ENCODE measurements at regions not wholly inside any gene's neighbourhood (a gene's known extent, or its start where the extent isn't known, plus 50 kb on each side); places are given as distances from the start of the nearest gene placed in this dataset.

GRCh38 chr15:72865486-72865885 is 81.9 kb upstream of the ADPGK start:
- no peak for TF ChIP-seq CTCF (conservative IDR thresholded peaks at IDR 0.05)
- H2BK120ac ChIP-seq (ENCODE audit: low read depth, low read length, poor library complexity, severe bottlenecking), result no peak overlapping the region
- no peak overlapping the region for H3K4me2 ChIP-seq (ENCODE audit: insufficient read depth, insufficient read length, low read length)
- no peak overlapping the region for H2AFZ ChIP-seq (ENCODE audit: low read length)
- DNase-seq, result no peak
- no peak overlapping the region for H4K91ac ChIP-seq (ENCODE audit: insufficient read length, low read depth, low read length)
- Mint-ChIP-seq H3K36me3 (ENCODE audit: insufficient read depth in 1 of 3, low read depth in 3 of 3) (no peaks in the 10 kb centered on the region), H3K27ac (no peak overlapping the region), H3K4me3 (no peak overlapping the region), H3K9me3 (no peaks in the 10 kb centered on the region), H3K27me3 (ENCODE audit: low read depth) (peaks cover 27% of the 10 kb centered on the region), H3K4me1 (0 out of 4 replicates have a peak, but pooled peaks cover 0 to 2% of the 10 kb centered on the region in 2 experiments)
- H3K9me3 ChIP-seq (ENCODE audit: control insufficient read depth, low read depth, low read length), result no peaks in the 10 kb centered on the region
- H2BK12ac ChIP-seq (ENCODE audit: insufficient read length, low read depth, low read length), result no peak overlapping the region
- H3K27me3 ChIP-seq (ENCODE audit: insufficient read depth, low read length), result no peaks in the 10 kb centered on the region
- no CpG with 5 or more reads among the region's 5 CpGs for WGBS (ENCODE audit: extremely low coverage, insufficient read length, low lambda C conversion rate)
- H3K18ac ChIP-seq (ENCODE audit: insufficient read length, low read depth, low read length), result no peak overlapping the region
- no peaks in the 10 kb centered on the region for H3K79me1 ChIP-seq (ENCODE audit: insufficient read depth, low read depth, low read length, poor library complexity, severe bottlenecking)
- no peaks in the 10 kb centered on the region for H3K4me1 ChIP-seq (ENCODE audit: insufficient read depth, low read length)
- H2BK20ac ChIP-seq (ENCODE audit: low read depth, low read length, poor library complexity, severe bottlenecking), result no peak overlapping the region
- no peak overlapping the region for H4K8ac ChIP-seq (replicated peaks; ENCODE audit: insufficient read length, low read depth, low read length)
- H2BK5ac ChIP-seq (ENCODE audit: insufficient read length, low read length), result no peak overlapping the region
- H4K20me1 ChIP-seq (ENCODE audit: control insufficient read depth, insufficient read depth, insufficient read length), result no peaks in the 10 kb centered on the region
- H4K5ac ChIP-seq (ENCODE audit: insufficient read length, low read depth, low read length), result no peak overlapping the region
- H3K23ac ChIP-seq (ENCODE audit: insufficient read length, low read depth, low read length), result no peak overlapping the region
- H3K23me2 ChIP-seq (ENCODE audit: insufficient read length, low read depth, low read length, poor library complexity, severe bottlenecking), result no peaks in the 10 kb centered on the region
- H2BK15ac ChIP-seq (ENCODE audit: low read depth, low read length), result no peak overlapping the region
- H2AK5ac ChIP-seq (ENCODE audit: insufficient read length, low read length), result no peak overlapping the region
- no peak overlapping the region for H3K4ac ChIP-seq (ENCODE audit: low read depth, low read length)
- no peak overlapping the region for H3T11ph ChIP-seq (ENCODE audit: low read length)
- H3K56ac ChIP-seq (ENCODE audit: insufficient read length, low read depth, low read length), result no peak overlapping the region
- H3K79me2 ChIP-seq (ENCODE audit: insufficient read depth, low read length), result no peaks in the 10 kb centered on the region
- H3K14ac ChIP-seq (ENCODE audit: insufficient read depth, low read length), result no peak overlapping the region
- H3K27ac ChIP-seq (ENCODE audit: insufficient read length, low read depth, low read length), result no peak overlapping the region
- no peak overlapping the region for H3K9ac ChIP-seq (ENCODE audit: extremely low read depth, insufficient read length, low read length)
